ENCODE measurements at regions not wholly inside any gene's neighbourhood (a gene's known extent, or its start where the extent isn't known, plus 50 kb on each side); places are given as distances from the start of the nearest gene placed in this dataset.

- no peak for TF ChIP-seq CTCF (IDR thresholded peaks at IDR 0.05; ENCODE audit: borderline replicate concordance, insufficient read depth, low read depth, low read length)
- H3K4me3 ChIP-seq (ENCODE audit: low read depth, low read length) = no peak overlapping the region
These were observed 122.2 kb upstream of the TP63 start for GRCh38 chr3:189508784-189509501.

GRCh38 chr3:189512039-189512438 is 119.2 kb upstream of the TP63 start:
- no peak overlapping the region for H3K4me3 ChIP-seq (ENCODE audit: low read depth, low read length)
- peak; percentile 22; the same call in 1 of the 2 replicates for TF ChIP-seq CTCF (IDR thresholded peaks at IDR 0.05; ENCODE audit: borderline replicate concordance, insufficient read depth, low read depth, low read length)

- H3K4me3 ChIP-seq (ENCODE audit: low read depth, low read length) = no peak overlapping the region
- TF ChIP-seq CTCF (IDR thresholded peaks at IDR 0.05; ENCODE audit: borderline replicate concordance, insufficient read depth, low read depth, low read length) = no peak
These were observed 118.4 kb upstream of the TP63 start for GRCh38 chr3:189512821-189513220.

- H3K4me3 ChIP-seq (ENCODE audit: low read depth, low read length) = no peak overlapping the region
- TF ChIP-seq CTCF (IDR thresholded peaks at IDR 0.05; ENCODE audit: borderline replicate concordance, insufficient read depth, low read depth, low read length) = no peak
These were observed 117.7 kb upstream of the TP63 start for GRCh38 chr3:189513281-189514117.

GRCh38 chr3:189516039-189516438 is 115.2 kb upstream of the TP63 start:
- H3K4me3 ChIP-seq (ENCODE audit: low read depth, low read length) = no peak overlapping the region
- TF ChIP-seq CTCF (IDR thresholded peaks at IDR 0.05; ENCODE audit: borderline replicate concordance, insufficient read depth, low read depth, low read length) = no peak

GRCh38 chr3:189517981-189518380 is 113.2 kb upstream of the TP63 start:
- no peak for TF ChIP-seq CTCF (IDR thresholded peaks at IDR 0.05; ENCODE audit: borderline replicate concordance, insufficient read depth, low read depth, low read length)
- H3K4me3 ChIP-seq (ENCODE audit: low read depth, low read length) = no peak overlapping the region

All from GM12875 (cell line).